ENCODE measurements at regions not wholly inside any gene's neighbourhood (a gene's known extent, or its start where the extent isn't known, plus 50 kb on each side); places are given as distances from the start of the nearest gene placed in this dataset.

- no peak for FAIRE-seq
- Histone ChIP-seq H3K9me3 (ENCODE audit: insufficient read depth in 2 of 2, low read depth in 1 of 2, low read length in 1 of 2) (no peaks in the 10 kb centered on the region; a peak in 1 of 4 replicates), H2BK20ac (ENCODE audit: low read length) (no peak overlapping the region), H4K8ac (ENCODE audit: extremely low read depth, insufficient read depth, low read length) (no peak overlapping the region), H2AFZ (ENCODE audit: low read length) (no peak overlapping the region), H3K18ac (ENCODE audit: extremely low read depth, low read length) (no peak overlapping the region), H2BK15ac (ENCODE audit: low read length) (no peak overlapping the region), H3K79me2 (ENCODE audit: control insufficient read depth in 1 of 2, insufficient read depth in 2 of 2, low read length in 2 of 2) (no peaks in the 10 kb centered on the region), H4K5ac (ENCODE audit: insufficient read length, low read depth, low read length) (no peak overlapping the region), H3K56ac (replicated peaks; ENCODE audit: insufficient read length, low read depth, low read length) (no peak overlapping the region), H2AK5ac (ENCODE audit: low read depth, low read length) (no peak overlapping the region), H3K36me3 (ENCODE audit: control insufficient read depth in 2 of 4, insufficient read depth in 4 of 4, low read length in 3 of 4) (no peaks in the 10 kb centered on the region), H3K27ac (ENCODE audit: low read depth, low read length) (no peak overlapping the region), H2BK12ac (ENCODE audit: low read depth, low read length) (no peak overlapping the region), H3K4ac (replicated peaks; ENCODE audit: insufficient read length, low read depth, low read length) (no peak overlapping the region), H3K23me2 (ENCODE audit: low read depth, low read length) (no peaks in the 10 kb centered on the region; the same call in 1 of the 2 replicates), H2BK5ac (ENCODE audit: low read depth, low read length) (no peak overlapping the region), H3K9ac (replicated peaks in 1 of 4; ENCODE audit: extremely low read depth in 1 of 4, low read depth in 3 of 4, low read length in 3 of 4) (no peak overlapping the region), H3K79me1 (ENCODE audit: low read depth, low read length) (no peaks in the 10 kb centered on the region), H3K23ac (ENCODE audit: insufficient read length) (no peak overlapping the region), H4K91ac (replicated peaks; ENCODE audit: insufficient read length, low read length) (no peak overlapping the region), H3K4me1 (replicated peaks in 1 of 4; ENCODE audit: control insufficient read depth in 3 of 4, insufficient read depth in 4 of 4, low read length in 3 of 4) (no peaks in the 10 kb centered on the region; a peak in 1 of 7 replicates), H4K20me1 (replicated peaks in 1 of 2; ENCODE audit: control insufficient read depth in 1 of 2, insufficient read depth in 2 of 2, low read length in 2 of 2) (peaks cover 0 to 2% of the 10 kb centered on the region in 2 experiments), H3K4me2 (ENCODE audit: insufficient read depth in 1 of 2, low read depth in 2 of 2, low read length in 2 of 2) (no peak overlapping the region), H3K4me3 (ENCODE audit: extremely low read depth in 1 of 4, insufficient read depth in 2 of 4, low read depth in 3 of 4, low read length in 4 of 4) (no peak overlapping the region), H2BK120ac (replicated peaks; ENCODE audit: low read depth, low read length) (no peak overlapping the region), H3K27me3 (replicated peaks in 1 of 4; ENCODE audit: control insufficient read depth in 3 of 4, extremely low read depth in 1 of 4, insufficient read depth in 3 of 4, low read length in 3 of 4) (no peaks in the 10 kb centered on the region), H3K14ac (ENCODE audit: insufficient read length) (no peak overlapping the region)
- DNase-seq (ENCODE audit: low read depth in 1 of 2, low spot score in 2 of 2) = no peak
- 97% methylated on average over 9 of the region's 9 CpGs; no CpG with 5 or more reads in 1 of the 2 experiments for WGBS, 2 experiments (ENCODE audit: extremely low coverage in 1 of 2, insufficient coverage in 1 of 2, insufficient read length in 1 of 2, insufficient replicate concordance in 2 of 2, low coverage in 1 of 2, low lambda C conversion rate in 2 of 2, missing lambda C conversion rate in 1 of 2)
- POLR2A ChIA-PET (ENCODE audit: partially characterized antibody) = interaction anchor here (1.0 kb wide), 1 partner anchor 17 kb away, joined by 3 read pairs; no protein-coding TSS in a partner anchor
- TF ChIP-seq JUN (IDR thresholded peaks at IDR 0.05; ENCODE audit: low read depth, low read length) (no peak), KDM4A (IDR thresholded peaks at IDR 0.05; ENCODE audit: low read depth, low read length, severe bottlenecking) (no peak), CTBP2 (IDR thresholded peaks at IDR 0.05; ENCODE audit: borderline replicate concordance, insufficient read depth, insufficient read length, low read length) (no peak), TEAD4 (IDR thresholded peaks at IDR 0.05; ENCODE audit: low read depth, low read length) (no peak), TBP (IDR thresholded peaks at IDR 0.05; ENCODE audit: low read depth, low read length) (no peak), MAFK (IDR thresholded peaks at IDR 0.05; ENCODE audit: low read depth, low read length) (no peak), BRCA1 (IDR thresholded peaks at IDR 0.05; ENCODE audit: low read depth, low read length) (no peak), JUND (IDR thresholded peaks at IDR 0.05; ENCODE audit: low read length) (no peak), HDAC6 (IDR thresholded peaks at IDR 0.05; ENCODE audit: low read depth, low read length) (no peak), SP1 (IDR thresholded peaks at IDR 0.05; ENCODE audit: low read depth, low read length) (no peak), HDAC2 (IDR thresholded peaks at IDR 0.05; ENCODE audit: borderline replicate concordance in 1 of 2, low read depth in 2 of 2, low read length in 2 of 2) (no peak)
- CTCF ChIA-PET (ENCODE audit: partially characterized antibody) = interaction anchor here (0.8 to 2.1 kb wide), 4 partner anchors 20 to 116 kb away, joined by 3 to 7 read pairs (median 3); no protein-coding TSS in a partner anchor
These were observed 546.2 kb upstream of the B3GAT1 start for GRCh38 chr11:134958336-134958640.
